IPS-NIHi11 (cell line): ENCODE measurements at regions not wholly inside any gene's neighbourhood (a gene's known extent, or its start where the extent isn't known, plus 50 kb on each side); places are given as distances from the start of the nearest gene placed in this dataset.
A peak's percentile ranks its signal among the peaks of the same experiment; 100 is the strongest.

Source experiments
- DNase-seq: peaks from one replicate; pipeline ENCODE4 v3.0.0; 2012; ENCODE audit warnings: mixed read lengths, low spot score

GRCh38 chrY:15650056-15650455 is 1125.7 kb downstream of the NLGN4Y start:
- no peak for DNase-seq

DNA sequence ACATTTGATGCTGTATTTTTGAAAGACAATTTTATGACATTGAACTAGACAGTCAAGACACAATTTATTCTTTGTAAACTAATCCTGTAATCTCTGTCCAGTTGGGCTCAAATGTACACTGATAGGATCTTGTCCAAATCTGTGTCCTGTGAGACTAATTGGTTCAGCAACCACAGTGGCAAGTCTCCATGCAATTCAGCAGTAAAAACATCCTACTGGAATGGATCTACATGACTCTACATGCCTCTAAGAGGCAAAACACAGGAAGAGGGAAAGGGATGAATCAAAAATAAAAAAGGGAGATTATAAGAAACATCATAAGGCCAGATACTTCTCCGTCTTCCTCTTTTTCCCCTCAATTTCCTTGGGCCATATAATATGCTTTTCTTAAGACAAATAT is 1164.2 kb downstream of the NLGN4Y start:
- DNase-seq, result no peak

DNA sequence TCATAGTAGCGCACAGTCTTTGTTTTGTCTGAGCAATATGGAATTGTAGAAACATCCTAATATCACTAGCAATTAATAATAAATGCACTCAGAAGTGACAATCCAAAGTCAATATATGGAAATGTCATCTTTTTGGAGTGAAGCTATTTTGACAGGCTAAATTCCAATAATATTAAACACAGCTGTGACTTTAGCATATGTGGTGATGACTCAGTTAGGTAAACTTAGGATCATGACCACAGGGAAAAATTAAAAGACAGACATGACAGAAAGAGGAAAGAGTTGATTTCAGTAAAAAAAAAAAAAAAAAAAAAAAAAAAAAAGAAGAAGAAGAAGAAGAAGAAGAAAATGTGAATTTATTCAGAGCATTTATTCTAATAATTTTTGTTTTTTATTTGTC is 1165.7 kb downstream of the NLGN4Y start:
- DNase-seq, result no peak

DNA sequence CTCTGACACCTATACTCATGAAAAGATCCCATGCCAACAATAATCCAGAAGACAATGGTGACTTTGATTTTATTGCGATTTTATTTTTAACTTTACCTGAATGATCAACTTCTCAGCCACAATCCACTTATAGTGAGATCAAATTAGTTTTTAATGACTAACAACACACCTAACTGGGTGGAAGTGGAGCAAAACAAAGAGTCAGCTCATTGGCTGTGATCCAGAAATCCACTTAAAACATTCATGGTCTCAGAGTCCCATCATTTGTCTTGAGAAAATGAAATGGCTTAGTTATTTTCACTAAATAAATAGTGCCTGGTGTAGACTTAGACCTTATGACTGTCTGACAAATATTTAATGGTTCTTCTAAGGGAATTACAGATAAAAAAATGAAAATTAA is 1177.8 kb downstream of the NLGN4Y start:
- DNase-seq, result no peak

DNA sequence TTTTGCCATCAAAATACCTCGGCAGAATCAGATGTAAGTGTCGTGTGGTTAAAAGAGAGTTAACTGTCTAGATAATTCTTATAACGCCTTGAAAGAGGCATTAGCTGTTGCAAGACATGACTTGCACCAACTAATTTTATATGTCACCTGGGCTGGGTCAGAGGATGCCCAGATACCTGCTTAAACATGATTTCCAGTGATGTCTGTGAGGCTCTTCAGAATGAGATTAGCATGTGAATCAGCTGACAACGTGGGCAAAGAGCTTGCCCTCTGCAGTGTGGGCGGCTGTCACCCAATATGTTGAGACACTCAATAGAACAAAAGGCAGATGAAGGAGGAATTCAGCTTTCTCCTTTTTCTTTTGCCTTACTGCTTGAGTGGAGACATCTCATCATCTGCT is 1180.6 kb downstream of the NLGN4Y start:
- DNase-seq, result no peak

- no peak for DNase-seq
These were observed 1225.5 kb downstream of the NLGN4Y start for GRCh38 chrY:15749533-15750433.

DNA sequence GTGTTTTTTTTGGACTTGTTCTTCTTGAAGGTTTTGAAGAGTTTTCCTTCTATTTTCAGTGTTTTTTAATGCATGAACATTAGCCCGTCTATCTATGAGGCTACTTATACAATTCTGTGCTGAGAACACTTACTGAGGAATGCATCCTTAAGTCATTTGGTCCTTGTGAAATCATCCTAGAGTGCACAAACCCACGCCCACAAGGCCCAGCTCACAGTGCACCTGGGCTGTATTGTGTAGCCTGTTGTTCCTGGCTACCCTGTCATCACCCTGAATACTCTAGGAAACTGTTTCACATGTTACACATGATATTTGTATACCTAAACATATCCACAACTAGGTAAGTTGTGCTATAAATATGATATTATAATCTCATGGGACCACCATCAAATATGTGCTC is 1226.7 kb downstream of the NLGN4Y start:
- no peak for DNase-seq

GRCh38 chrY:15756266-15756665 is 1231.9 kb downstream of the NLGN4Y start:
- no peak for DNase-seq

DNA sequence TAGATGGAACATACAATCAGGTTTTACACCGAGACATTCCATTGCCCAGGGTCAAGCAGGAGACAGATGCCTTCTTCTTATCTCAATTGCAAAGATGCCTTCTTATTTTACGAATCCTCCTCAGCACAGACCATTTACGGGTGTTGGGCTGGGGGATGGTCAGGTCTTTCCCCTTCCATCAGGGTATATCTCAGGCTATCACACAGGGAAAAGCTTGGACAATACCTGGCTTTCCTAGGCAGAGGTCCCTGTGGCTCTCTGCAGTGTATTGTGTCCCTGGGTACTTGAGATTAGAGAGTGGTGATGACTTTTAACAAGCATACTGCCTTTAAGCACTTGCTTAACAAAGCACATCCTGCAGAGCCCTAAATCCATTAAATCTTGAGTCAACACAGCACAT is 1249.2 kb downstream of the NLGN4Y start:
- no peak for DNase-seq

GRCh38 chrY:15775880-15776279 is 1251.6 kb downstream of the NLGN4Y start:
- DNase-seq, result peak; percentile 2

DNA sequence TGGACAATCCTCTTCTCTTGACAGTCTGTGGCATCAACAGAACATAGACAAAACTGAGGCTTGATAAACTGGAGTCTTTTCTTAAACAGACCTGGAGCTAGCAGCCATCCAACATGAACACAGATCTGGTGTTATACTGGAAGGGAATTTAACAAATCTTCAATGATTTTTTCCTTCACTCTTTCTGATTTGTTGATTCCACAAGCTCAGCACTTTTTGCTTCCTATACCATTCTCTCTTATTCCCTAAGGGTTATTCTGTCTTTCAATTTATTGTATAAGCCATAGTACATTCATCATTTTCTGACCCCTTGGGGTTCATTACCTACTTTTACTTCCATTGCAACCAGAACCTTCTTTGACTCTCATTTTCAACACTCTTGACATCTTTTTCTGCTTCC is 1255.6 kb downstream of the NLGN4Y start:
- no peak for DNase-seq

GRCh38 chrY:15800021-15800420 is 1275.7 kb downstream of the NLGN4Y start:
- DNase-seq, result no peak

DNA sequence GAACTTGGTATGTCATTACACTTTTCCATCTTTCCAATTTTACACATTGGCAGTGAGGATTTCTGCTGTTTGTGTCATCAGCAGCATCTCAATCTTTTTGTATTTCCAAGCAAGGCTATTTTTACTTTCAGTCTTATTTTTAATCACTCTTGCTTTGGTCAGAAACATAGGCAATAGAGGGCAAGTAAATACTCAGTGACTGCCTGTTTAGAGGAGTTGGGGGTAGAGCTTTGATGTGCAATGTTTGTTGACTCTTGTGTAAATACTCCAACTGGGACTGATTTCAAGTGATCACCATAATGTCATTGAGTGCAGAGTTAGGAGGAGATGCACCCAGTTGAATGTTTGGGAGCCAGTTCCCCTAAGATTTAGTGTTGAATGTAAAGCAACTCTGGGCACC is 1281.7 kb downstream of the NLGN4Y start:
- DNase-seq, result no peak

GRCh38 chrY:15814241-15814640 is 1289.9 kb downstream of the NLGN4Y start:
- no peak for DNase-seq
